ENCODE measurements at regions not wholly inside any gene's neighbourhood (a gene's known extent, or its start where the extent isn't known, plus 50 kb on each side); places are given as distances from the start of the nearest gene placed in this dataset.

DNA sequence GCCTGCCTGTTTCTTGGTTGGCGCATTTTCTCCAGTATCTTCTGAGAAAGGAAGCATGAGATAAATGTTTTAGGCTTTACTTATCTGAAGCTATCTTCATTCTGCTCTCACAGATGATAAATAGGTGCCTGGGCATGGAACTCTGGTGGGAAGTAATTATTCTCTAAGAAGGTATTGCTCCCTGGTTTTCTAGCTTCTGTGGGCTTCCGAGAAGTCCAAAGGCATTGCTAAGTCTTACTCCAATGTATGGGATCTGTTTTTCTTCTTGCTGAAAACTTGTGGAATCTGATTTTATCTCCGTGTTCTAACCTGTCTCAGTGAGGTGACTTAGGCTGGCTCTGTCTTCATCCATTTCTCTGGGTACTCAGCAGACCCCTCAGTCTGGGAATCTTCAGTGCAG lies 224.4 kb upstream of the HS6ST1 start:
- no peaks in the 10 kb centered on the region for H3K36me3 Mint-ChIP-seq
- H3K4me3 Mint-ChIP-seq: no peak overlapping the region
- H3K4me1 Mint-ChIP-seq (ENCODE audit: low read depth): no peaks in the 10 kb centered on the region
- H3K9me3 Mint-ChIP-seq (ENCODE audit: low read depth): no peaks in the 10 kb centered on the region
- peaks cover 2% of the 10 kb centered on the region for H3K27me3 Mint-ChIP-seq
- H3K27ac Mint-ChIP-seq: no peak overlapping the region

DNA sequence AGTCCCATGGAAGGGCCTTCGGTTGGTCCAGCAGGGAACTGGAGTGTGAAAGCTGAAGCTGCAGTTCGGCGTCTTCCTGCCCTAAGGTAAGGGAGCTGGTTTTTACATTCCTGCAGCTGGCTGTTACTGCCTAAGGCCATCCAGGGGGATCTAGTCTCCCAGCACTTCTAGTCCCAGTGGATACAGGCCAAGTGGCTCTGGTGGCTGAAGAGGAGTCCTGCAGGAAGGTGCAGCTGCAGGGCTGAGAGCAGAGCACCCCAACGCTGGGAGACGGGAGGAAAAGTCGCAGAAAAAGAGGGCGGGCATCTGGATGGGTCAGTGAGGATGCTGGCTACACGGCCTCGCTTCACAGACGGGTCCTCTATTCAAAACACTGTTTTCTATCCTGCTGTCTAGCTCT lies 225.0 kb upstream of the HS6ST1 start:
- H3K9me3 Mint-ChIP-seq (ENCODE audit: low read depth): no peaks in the 10 kb centered on the region
- no peak overlapping the region for H3K27ac Mint-ChIP-seq
- H3K27me3 Mint-ChIP-seq: peaks cover 2% of the 10 kb centered on the region
- no peak overlapping the region for H3K4me3 Mint-ChIP-seq
- H3K36me3 Mint-ChIP-seq: no peaks in the 10 kb centered on the region
- H3K4me1 Mint-ChIP-seq (ENCODE audit: low read depth): no peaks in the 10 kb centered on the region

DNA sequence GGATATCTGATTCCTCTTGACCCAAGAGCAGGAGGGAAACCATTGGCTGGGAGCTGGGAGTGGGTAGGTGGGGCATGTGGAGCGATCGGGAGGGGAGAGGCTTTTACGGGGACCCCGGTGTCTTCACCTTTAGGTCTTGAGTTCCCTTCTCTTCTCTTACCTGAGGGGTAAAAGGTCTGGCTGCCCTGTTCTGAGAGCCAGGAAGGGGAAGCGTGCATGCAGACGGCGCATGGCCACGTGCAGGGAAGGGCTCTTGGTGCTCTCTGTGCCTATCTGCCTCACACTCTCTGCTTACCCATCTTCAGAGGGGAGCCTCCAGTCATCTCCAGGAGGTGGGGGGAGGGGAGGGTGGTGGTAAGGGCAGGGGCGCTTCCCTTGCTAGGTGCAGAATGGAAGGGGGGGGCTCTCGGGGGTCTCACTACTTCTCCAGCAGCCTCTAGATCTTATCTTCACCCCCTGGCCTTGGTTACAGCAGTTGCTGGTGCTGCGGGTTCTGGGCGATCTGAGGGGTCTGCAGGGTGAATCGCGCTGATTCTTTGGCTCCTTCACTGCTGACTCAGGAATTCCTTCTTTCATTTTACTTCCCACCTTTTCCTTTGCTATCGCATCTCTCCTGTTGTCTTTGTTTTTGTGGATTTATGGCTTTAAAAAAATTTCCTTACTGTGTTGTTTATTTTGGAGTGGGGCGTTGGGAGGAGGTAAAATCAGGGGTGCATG lies 225.8 kb upstream of the HS6ST1 start:
- peaks cover 2% of the 10 kb centered on the region for H3K27me3 Mint-ChIP-seq
- H3K27ac Mint-ChIP-seq: no peak overlapping the region
- H3K36me3 Mint-ChIP-seq: no peaks in the 10 kb centered on the region
- no peaks in the 10 kb centered on the region for H3K9me3 Mint-ChIP-seq (ENCODE audit: low read depth)
- no peaks in the 10 kb centered on the region for H3K4me1 Mint-ChIP-seq (ENCODE audit: low read depth)
- H3K4me3 Mint-ChIP-seq: no peak overlapping the region

DNA sequence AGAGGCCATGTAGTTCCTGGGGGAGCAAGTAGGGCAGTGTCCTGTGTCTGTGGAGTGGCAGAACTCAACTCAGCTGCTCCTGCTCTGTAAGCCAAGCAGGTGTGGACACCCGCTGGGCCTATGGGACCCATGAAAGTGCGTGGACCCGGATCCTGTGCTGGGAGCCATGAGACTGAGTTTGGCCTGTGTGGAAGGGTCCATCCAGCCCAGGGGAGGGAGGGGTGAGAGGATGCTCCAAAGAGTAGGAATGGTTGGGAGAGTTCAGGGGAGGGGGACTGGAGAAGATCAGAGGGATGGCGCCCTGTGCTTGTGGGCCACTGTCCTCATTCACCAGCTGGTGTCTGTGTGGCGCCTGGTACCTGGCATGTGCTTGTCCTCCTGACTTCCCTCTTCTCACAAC lies 226.4 kb upstream of the HS6ST1 start:
- H3K9me3 Mint-ChIP-seq (ENCODE audit: low read depth): no peaks in the 10 kb centered on the region
- no peak overlapping the region for H3K27ac Mint-ChIP-seq
- no peaks in the 10 kb centered on the region for H3K4me1 Mint-ChIP-seq (ENCODE audit: low read depth)
- no peak overlapping the region for H3K4me3 Mint-ChIP-seq
- H3K27me3 Mint-ChIP-seq: peaks cover 2% of the 10 kb centered on the region
- H3K36me3 Mint-ChIP-seq: no peaks in the 10 kb centered on the region

- H3K36me3 Mint-ChIP-seq: no peaks in the 10 kb centered on the region
- no peaks in the 10 kb centered on the region for H3K4me1 Mint-ChIP-seq (ENCODE audit: low read depth)
- H3K9me3 Mint-ChIP-seq (ENCODE audit: low read depth): no peaks in the 10 kb centered on the region
- H3K4me3 Mint-ChIP-seq: no peak overlapping the region
- H3K27ac Mint-ChIP-seq: no peak overlapping the region
- peaks cover 2% of the 10 kb centered on the region for H3K27me3 Mint-ChIP-seq
Observed at GRCh38 chr2:128545829-128546228, 227.2 kb upstream of the HS6ST1 start.

GRCh38 chr2:128547667-128548066 lies 229.0 kb upstream of the HS6ST1 start:
- Mint-ChIP-seq H3K9me3 (ENCODE audit: low read depth) (no peaks in the 10 kb centered on the region), H3K4me3 (no peak overlapping the region), H3K4me1 (ENCODE audit: low read depth) (no peaks in the 10 kb centered on the region), H3K27ac (no peak overlapping the region), H3K27me3 (peaks cover 2% of the 10 kb centered on the region), H3K36me3 (no peaks in the 10 kb centered on the region)

GRCh38 chr2:128548461-128548891 lies 229.8 kb upstream of the HS6ST1 start:
- Mint-ChIP-seq H3K4me1 (ENCODE audit: low read depth) (no peaks in the 10 kb centered on the region), H3K27ac (no peak overlapping the region), H3K4me3 (no peak overlapping the region), H3K36me3 (no peaks in the 10 kb centered on the region), H3K27me3 (peaks cover 2% of the 10 kb centered on the region), H3K9me3 (ENCODE audit: low read depth) (no peaks in the 10 kb centered on the region)

GRCh38 chr2:128549094-128549493 lies 230.4 kb upstream of the HS6ST1 start:
- Mint-ChIP-seq H3K36me3 (no peaks in the 10 kb centered on the region), H3K27ac (no peak overlapping the region), H3K27me3 (peaks cover 2% of the 10 kb centered on the region), H3K4me3 (no peak overlapping the region), H3K4me1 (ENCODE audit: low read depth) (no peaks in the 10 kb centered on the region), H3K9me3 (ENCODE audit: low read depth) (no peaks in the 10 kb centered on the region)

GRCh38 chr2:128549646-128550260 lies 231.1 kb upstream of the HS6ST1 start:
- Mint-ChIP-seq H3K4me3 (no peak overlapping the region), H3K36me3 (no peaks in the 10 kb centered on the region), H3K27me3 (peaks cover 2% of the 10 kb centered on the region), H3K9me3 (ENCODE audit: low read depth) (no peaks in the 10 kb centered on the region), H3K27ac (no peak overlapping the region), H3K4me1 (ENCODE audit: low read depth) (no peaks in the 10 kb centered on the region)

- Mint-ChIP-seq H3K27ac (no peak overlapping the region), H3K27me3 (peaks cover 2% of the 10 kb centered on the region), H3K4me3 (no peak overlapping the region), H3K36me3 (no peaks in the 10 kb centered on the region), H3K4me1 (ENCODE audit: low read depth) (no peaks in the 10 kb centered on the region), H3K9me3 (ENCODE audit: low read depth) (no peaks in the 10 kb centered on the region)
Observed at GRCh38 chr2:128550389-128550788, 231.7 kb upstream of the HS6ST1 start.

DNA sequence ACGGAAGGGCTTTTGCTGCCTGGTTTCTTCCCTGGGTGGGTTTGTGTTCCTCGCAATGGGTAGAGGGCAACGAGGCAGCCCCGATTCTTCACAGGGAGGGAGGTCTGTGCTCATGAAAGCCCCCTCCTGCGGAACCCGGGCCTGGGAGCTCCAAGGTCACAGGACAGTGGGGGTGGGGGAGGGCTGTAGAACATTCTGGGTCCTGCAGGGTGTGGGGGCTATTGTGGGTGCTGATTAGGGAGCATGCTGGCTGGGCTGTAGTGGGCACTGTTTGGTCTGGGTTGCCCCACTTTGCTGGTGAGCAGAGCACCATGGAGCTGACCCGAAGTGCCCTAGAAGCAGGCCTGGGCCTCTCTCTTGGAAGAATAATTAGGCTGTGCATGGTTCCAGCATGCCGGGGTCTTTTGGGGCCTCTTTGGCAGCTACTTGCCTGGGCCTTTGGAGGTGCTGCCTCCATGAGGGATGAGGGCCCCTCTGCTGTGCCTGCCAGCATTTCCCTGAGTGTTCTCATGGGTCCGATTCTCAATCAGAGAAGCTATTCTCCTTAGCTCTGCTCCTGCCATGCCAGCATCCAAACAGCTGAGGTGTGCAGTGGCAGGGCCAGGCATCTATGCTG lies 232.2 kb upstream of the HS6ST1 start:
- no peak overlapping the region for H3K4me3 Mint-ChIP-seq
- H3K4me1 Mint-ChIP-seq (ENCODE audit: low read depth): no peaks in the 10 kb centered on the region
- H3K9me3 Mint-ChIP-seq (ENCODE audit: low read depth): no peaks in the 10 kb centered on the region
- H3K27ac Mint-ChIP-seq: no peak overlapping the region
- H3K36me3 Mint-ChIP-seq: no peaks in the 10 kb centered on the region
- H3K27me3 Mint-ChIP-seq: peaks cover 2% of the 10 kb centered on the region

GRCh38 chr2:128551435-128551834 lies 232.8 kb upstream of the HS6ST1 start:
- peaks cover 2% of the 10 kb centered on the region for H3K27me3 Mint-ChIP-seq
- no peak overlapping the region for H3K27ac Mint-ChIP-seq
- H3K4me3 Mint-ChIP-seq: no peak overlapping the region
- H3K36me3 Mint-ChIP-seq: no peaks in the 10 kb centered on the region
- no peaks in the 10 kb centered on the region for H3K4me1 Mint-ChIP-seq (ENCODE audit: low read depth)
- H3K9me3 Mint-ChIP-seq (ENCODE audit: low read depth): no peaks in the 10 kb centered on the region

DNA sequence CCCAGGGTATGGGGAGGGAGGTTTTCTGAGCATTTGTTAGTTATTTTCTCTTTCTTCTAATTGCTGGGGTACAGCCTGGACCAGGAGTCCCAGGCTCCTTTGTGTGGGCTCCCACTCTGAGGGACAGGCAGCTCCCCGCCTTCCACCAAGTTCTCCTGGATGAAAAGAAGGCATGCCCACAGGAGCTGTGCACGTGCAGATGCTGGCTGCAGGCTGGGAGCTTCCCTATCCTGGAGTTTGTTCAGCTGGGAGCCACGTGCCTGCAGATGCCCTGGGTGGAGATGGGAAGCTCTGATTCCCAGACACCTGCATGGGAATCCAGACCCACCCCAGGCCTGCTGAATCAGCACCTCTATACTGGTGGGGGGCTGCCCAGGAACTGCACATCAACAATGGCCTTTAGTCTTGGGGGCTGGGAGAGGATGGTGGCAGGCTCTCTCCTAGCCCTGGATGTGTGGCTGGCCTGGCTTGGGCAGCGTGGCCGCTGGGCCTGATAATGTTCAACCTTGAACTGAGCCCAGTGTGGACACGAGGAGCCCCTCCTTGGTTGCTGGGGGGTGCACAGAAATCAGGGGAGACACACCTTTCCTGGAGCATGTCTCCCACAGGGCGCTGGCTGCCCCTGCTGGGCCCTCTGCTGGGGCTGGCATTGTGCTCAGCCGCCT lies 233.6 kb upstream of the HS6ST1 start:
- peaks cover 2% of the 10 kb centered on the region for H3K27me3 Mint-ChIP-seq

GRCh38 chr2:128552806-128553551 lies 234.3 kb upstream of the HS6ST1 start:
- no peak overlapping the region for H3K27ac Mint-ChIP-seq
- no peaks in the 10 kb centered on the region for H3K4me1 Mint-ChIP-seq (ENCODE audit: low read depth)
- H3K4me3 Mint-ChIP-seq: no peak overlapping the region
- peaks cover 2% of the 10 kb centered on the region for H3K27me3 Mint-ChIP-seq
- no peaks in the 10 kb centered on the region for H3K9me3 Mint-ChIP-seq (ENCODE audit: low read depth)
- no peaks in the 10 kb centered on the region for H3K36me3 Mint-ChIP-seq

More for the DNA sequence above, 233.6 kb upstream of the HS6ST1 start:
- no peak overlapping the region for H3K4me3 Mint-ChIP-seq
- no peaks in the 10 kb centered on the region for H3K4me1 Mint-ChIP-seq (ENCODE audit: low read depth)
- no peaks in the 10 kb centered on the region for H3K36me3 Mint-ChIP-seq
- no peaks in the 10 kb centered on the region for H3K9me3 Mint-ChIP-seq (ENCODE audit: low read depth)
- no peak overlapping the region for H3K27ac Mint-ChIP-seq
